Jurkat, Clone E6-1 (cell line): ENCODE measurements at regions not wholly inside any gene's neighbourhood (a gene's known extent, or its start where the extent isn't known, plus 50 kb on each side); places are given as distances from the start of the nearest gene placed in this dataset.

ENCODE experiments used
- DNase-seq: peaks from one replicate; pipeline ENCODE4 v3.0.0-alpha.2; 2011; ENCODE audit warnings: low read depth, low spot score
- H3K4me3 ChIP-seq: 2 replicates; pipeline ENCODE4 v1.5.1; 2011; ENCODE audit warnings: mild to moderate bottlenecking, low read length, control low read depth, moderate library complexity

DNA sequence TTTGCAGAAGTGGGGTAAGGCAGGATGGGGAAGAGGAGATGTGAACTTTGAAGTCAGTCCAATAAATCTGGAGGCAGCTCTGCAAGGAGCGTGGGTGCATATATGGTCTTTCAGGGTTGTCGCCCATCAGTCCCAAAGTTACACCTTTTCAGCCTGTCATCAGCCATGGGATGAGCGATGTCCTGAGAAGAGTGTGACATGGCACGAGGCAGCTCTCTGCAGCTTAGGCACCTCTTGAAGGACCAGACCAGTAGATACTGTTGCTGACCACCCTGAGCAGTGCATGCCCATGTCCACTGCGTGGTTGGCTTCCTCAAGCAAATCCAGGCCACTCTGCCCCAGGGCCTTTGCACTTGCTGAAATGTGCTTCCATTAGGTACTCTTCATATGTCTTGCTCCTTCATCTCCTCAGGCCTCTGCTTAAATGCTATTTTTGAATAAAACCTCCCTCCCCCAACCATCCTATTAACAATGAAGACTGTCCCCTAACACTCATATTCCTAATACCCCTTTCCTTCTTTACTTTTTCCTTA lies 171.7 kb downstream of the ACTR3 start:
- no peak overlapping the region for H3K4me3 ChIP-seq
- DNase-seq = no peak

DNA sequence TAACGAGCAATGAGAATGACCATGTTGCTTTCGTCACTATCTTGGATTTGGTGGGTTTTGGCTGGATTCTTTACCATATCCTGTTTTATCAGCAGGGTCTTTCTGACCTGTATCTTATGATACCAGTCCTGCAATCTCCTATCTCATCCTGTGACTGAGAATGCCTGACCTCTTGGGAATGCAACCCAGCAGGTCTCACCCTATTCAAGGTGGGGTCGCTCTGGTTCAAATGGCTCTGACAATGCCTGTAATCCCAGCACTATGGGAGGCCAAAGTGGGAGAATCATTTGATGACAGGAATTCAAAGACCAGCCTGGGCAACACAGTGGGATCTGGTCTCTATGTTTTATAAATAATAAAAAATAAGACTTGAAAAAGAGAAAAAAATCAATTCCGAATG lies 173.5 kb downstream of the ACTR3 start:
- DNase-seq = no peak
- H3K4me3 ChIP-seq = no peak overlapping the region

DNA sequence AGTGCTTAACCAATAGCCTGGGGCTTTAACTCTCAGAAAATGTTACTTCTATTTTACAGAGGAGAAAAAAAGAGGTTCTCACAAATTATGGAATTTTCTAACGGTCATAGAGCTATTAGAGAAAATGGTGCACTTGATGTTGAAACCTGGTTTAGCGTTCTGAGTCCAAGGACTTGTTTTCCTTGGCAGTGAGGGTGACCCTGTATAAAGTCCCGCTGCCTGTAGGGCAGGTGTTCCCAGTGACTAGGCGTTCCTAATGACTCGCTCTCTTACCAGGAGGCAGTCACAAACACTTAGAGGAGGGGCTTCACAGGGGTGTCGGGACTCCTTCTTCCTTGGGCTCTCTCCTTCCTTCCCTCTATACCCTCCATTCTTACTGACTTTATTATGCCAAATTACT lies 175.8 kb downstream of the ACTR3 start:
- no peak for DNase-seq
- no peak overlapping the region for H3K4me3 ChIP-seq

DNA sequence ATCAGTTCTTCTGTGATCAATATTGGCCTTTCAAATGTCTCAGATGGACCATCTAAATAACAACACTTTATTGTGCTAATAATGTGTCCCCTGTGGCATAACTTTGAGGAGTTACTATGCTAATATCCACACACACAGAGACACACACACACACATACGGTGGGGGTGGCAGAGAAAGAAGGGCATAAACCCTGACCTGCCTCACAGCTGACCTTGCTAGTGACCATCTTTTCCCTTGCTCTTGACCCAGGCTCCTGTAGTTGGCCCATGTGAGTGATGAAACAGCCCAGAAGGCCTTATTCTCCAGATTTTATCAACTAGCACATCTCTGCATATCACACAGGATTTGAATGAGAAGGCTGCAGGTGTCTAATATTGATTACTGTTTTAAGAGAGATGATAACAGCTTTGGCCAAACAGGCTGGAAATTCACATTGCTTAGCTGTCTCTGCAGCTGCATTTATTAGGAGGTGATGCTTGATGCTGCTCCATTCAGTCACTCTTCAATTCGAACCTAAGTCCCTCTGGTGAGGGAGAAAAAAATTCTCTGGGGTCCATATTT lies 176.4 kb downstream of the ACTR3 start:
- H3K4me3 ChIP-seq = no peak overlapping the region
- no peak for DNase-seq

DNA sequence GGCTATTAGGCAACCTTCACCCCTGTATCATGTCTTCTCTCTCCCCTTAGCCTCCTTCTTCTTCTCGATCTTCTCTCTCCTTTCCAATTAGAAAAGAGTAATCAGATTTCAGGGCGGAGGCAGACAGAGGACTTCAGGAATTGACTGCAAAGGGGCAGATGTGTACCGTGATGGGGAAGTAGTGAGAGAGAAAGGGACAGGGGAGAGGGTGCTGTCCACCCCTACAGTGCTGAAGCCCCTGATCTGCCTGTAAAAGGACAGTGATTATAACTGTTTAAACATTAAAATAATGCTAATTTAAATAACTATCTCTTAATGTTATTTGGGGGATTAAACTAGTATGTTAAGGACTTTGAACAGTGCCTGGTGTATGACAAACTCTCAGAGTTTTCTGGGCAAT lies 178.5 kb downstream of the ACTR3 start:
- DNase-seq = no peak

DNA sequence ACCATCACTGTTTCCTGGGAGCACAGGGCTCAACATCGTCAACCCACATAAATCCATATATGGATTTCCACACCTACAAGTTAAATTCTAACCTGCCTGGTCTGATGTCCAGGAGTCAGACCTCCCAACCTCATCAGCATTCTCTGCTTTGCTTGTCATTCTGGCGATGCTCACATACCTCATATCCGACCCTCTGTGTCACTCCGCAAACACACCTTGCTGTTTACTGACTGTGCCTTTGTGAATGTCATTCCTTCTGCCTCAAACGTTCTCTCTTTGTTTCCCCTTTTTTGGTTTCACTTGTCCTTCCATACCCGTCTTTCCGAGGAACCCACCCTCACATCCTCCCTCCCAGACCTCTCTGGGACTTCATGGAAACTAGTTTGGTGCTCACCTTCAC lies 187.1 kb downstream of the ACTR3 start:
- no peak overlapping the region for H3K4me3 ChIP-seq
- DNase-seq = no peak

More for the DNA sequence above, 178.5 kb downstream of the ACTR3 start:
- no peak overlapping the region for H3K4me3 ChIP-seq

DNA sequence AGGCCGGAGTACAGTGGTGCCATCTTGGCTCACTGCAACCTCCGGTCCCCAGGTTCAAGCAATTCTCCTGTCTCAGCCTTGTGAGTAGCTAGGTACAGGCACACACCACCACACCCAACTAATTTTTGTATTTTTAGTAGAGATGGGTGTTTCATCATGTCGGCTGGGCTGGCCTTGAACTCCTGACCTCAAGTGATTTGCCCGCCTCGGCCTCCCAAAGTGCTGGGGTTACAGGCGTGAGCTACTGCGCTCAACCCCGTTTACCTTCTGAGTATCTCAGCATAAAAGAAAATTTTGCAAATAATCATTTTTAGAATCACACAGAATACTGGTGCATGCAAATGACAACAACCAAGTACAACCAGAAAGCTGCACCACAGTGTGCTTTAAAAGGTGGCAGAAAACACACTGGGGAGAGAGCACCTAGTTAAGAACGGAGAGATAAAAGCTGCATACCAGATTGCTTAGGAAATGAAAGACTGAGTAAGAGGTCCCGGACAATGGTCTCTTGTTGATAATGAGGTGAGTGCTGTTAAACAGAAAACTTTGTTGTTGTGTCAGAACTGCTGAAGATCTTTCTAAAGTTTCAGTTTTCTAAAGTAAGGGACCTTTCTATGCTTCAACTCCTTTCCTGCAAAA lies 189.6 kb downstream of the ACTR3 start:
- DNase-seq = no peak
- H3K4me3 ChIP-seq = no peak overlapping the region

DNA sequence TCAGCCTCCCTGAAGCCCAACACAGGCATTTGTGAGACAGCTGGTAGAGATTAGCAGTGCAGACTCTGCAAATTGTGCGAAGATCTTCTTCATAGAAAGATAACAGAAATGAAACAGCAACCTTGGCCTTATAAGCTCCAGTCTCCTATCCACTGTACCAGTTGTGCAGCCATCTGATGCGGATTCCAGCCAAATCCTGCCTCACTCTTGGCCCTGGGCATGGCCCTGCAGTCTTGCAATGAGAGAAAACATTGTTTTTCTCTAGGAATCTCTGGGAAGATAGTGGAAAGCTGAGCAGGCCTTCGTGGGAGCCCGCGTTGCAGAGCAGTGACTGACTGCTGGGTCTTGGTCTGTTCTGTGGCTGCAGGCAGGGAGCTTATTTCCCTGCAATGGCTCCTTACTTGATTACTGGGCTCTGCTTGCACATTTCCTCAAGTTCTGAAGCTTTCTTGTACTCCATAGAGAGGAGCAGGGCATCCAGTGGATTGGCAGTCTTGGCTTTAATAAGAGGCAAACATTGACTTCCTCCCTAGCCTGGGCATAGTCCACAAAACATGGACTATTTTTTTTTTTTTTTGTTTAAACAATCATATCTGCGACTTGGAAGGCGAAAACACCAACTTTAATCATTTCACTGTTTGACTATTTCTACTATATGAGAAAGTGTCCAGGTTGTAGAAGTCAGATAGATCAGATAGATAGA lies 193.0 kb downstream of the ACTR3 start:
- DNase-seq = no peak
- no peak overlapping the region for H3K4me3 ChIP-seq

DNA sequence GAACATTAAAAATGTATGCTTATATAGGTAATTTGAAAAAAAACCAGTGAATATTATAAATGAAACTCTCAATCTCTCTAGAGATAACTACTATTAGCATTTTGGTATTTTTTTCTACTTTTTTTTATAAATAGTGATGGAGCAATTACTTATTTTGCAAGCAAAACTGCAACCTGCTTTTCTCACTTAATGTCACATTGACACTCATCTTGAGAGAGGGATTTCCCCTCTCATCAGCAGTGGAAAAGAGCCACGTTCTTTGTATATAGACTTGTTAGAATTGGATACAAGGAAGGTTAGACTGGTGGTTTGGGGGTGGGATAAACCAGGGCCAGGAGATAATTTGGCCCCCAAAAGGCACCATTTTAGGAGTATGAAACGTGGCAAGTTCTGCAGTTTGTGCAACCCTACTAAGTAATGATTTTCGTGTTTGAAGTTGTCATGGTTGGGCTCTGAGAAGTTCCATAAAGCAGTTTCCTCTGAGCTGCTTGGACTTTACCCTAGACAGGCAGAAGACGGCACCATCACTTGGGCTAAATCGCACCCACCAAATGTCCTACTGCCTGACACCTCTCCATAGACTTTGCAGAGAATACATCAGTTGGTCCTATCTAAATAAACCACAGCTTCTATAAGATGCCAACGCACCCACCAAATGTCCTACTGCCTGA lies 194.0 kb downstream of the ACTR3 start:
- no peak overlapping the region for H3K4me3 ChIP-seq
- DNase-seq = no peak

DNA sequence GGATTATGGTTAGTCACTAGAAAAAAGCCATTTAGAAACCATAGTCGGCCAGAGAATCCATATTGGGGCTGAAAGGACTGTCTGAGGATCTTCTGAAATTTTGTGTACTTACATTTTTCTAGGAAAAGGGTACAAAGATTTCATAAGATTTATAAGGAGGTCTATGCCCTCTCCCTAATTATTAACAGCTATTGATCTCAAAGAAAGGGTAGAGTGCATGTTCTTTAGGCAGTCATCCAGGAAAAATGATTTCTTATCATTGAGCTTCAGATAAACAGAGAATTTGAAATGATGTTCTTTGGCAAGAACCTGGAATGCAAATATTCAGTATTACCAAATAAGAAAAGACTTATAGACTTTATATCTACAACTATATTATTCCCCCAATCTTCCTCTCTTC lies 195.3 kb downstream of the ACTR3 start:
- DNase-seq = no peak
- no peak overlapping the region for H3K4me3 ChIP-seq

DNA sequence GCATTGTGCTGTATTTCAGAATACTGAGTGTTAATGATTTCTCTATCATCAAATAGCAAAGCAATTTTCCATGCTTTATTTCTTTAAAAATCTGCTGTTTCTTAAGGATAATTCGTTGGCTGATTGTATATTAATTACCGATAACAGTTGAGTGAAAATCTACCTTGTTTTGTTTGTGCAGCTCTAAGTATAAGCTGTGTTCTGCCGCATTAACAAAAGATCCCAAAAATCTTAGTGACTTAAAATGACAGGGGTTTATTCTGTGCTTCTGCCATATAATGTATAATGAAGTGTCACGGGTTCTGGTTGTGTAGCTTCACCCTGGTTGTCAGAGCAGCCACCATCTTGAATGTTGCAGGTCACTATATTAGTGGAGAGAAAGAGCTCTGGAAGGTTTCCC lies 196.1 kb downstream of the ACTR3 start:
- H3K4me3 ChIP-seq = no peak overlapping the region
- DNase-seq = no peak

DNA sequence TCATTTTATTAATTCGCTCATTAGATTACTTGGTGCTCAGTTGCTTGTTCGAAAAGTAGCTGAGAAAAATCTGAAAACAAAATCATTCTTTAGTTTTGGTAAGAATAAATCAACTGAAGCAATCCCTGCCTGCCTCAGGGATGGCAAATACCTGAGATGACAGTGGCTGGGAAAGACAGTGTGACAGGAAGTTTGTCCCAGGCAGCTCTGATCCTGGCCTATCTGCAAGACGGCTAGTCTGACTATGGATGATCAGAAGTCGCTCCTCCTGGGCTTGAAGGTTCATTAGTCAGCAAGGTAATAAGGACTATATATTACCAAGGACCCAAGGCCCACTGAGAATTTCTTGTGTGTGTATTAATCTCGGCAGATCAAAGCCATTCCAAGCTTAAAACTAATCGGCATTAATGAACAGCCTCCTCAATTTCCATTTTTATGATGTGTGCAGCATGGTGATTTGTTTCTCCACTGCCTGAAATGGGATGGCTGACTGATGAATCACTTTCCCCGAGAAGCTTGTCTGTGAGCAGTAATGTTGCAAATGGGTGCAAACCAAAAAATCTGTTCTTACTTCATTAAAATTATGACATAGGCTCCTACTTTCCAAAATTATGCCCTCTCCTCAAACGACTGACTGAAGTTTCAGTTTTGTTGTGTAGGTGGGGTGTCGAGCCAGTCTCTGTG lies 199.9 kb downstream of the ACTR3 start:
- no peak for DNase-seq
- H3K4me3 ChIP-seq = no peak overlapping the region

DNA sequence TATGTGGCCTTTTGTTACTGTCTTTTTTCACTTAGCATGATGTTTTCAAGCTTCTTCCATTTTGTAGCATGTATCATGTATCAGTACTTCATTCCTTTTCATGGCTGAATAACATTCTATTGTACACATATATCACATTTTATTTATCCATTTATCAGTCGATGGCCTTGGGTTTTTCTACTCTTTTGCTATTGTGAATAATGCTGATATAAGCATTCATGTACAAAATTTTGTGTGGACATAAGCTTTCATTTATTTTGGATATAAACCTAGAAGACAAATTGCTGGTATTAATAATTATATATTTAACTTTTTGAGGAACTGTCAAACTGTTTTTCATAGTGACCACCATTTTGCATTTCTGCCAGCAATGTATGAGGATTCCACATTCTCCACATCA lies 201.1 kb downstream of the ACTR3 start:
- no peak overlapping the region for H3K4me3 ChIP-seq
- no peak for DNase-seq

DNA sequence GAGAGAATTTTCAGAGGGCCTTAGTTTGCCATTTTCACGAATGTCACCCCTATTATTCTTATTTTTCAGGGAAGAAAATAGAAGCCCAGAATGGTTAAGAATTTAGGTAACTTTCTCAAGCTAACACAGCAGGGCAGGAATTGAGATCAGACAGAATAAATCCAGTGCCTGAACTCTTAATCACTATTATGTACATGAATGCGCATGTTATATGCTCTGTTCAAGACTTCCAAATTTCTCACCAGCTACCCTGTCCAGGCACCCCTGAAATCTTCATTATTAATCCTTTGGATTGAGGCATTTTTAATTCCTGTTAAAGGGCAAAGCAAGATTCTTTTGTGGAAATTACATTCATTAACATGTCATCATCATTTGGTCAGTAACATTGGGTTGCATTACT lies 218.4 kb downstream of the ACTR3 start:
- DNase-seq = no peak
- H3K4me3 ChIP-seq = no peak overlapping the region

DNA sequence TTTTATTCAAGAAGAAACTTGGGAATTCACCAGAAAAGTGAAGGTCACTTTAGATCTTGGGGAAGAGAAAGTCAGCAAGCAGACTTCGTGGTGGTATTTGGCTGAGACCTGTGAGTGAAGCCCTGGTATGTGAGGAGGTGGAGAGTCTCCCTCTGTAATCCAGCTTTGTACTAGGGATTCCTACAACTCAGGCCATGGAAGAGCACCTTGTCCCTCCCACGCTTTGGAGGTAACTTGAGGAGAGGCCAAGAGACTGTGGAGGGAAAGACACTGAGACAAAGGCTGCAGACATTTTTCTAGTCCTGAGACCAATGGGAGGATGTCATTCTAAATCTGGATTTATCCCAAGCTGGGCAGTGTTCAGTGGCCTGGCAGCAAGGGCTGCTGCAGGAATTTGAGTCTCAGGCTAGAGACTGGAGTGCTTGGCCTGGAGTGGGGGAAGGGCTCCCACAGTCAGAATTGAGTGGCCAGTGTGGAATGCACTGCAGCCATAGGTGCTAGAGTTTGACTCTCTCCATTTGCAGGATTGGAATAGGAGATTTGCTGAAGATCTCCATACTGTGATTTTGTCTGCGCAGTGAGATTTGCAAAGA lies 219.0 kb downstream of the ACTR3 start:
- DNase-seq = no peak
- H3K4me3 ChIP-seq = no peak overlapping the region

DNA sequence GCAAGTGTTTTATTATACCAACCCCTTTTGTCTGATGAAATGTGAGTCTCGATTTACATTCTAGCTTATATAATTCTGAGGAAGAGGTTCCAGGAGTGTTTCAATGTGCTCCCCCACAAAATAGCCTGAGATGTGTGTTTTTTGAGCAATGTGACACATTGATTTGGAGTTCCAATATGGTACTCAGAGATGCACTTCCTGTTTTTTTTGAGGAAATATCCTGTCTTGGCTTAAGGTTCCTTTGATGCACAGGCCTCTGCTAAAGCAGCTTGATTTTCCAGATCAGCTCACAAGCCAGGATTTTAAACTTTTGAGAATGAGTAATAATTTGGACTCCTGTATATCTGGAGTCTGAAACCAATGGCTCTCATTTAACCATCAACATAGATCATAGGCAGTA lies 221.4 kb downstream of the ACTR3 start:
- DNase-seq = no peak
- H3K4me3 ChIP-seq = no peak overlapping the region

DNA sequence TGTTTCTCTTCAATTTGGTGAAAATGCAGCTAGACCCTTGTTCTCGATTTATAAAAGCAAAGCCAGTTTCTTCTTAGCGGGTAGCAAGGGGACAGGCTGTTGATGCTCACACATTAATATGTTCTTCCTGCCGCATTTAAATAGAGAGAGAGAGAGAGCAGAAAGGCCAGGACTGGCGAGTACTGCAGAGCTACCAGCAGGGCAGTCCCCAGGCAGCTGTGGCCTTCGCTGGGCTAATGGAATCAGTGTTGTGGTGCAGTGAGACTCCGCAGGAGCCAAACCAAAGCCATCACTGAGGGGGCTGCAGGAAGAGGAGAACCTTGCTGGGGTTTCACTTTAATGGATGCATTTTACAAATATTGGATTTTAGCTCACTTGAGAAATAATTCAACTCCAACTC lies 223.6 kb downstream of the ACTR3 start:
- H3K4me3 ChIP-seq = no peak overlapping the region
- no peak for DNase-seq

DNA sequence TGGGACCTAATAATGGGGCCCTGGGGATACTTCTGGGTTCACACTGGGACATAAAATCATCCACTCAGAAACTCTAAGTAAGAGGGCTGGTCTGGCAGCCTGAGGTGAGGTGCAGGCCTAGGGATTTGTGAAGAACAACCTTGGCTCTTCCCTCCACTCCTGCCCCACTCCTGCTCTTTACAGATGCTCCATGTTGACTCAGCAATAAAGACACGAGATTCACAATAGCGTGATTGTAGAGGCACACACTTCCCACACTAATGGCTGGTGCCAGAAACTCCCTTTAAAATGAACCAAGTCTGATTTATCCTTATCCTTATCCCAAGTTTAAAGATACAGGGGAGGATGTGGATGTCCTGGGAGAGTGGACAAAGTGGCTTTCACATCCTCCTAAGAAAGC lies 228.2 kb downstream of the ACTR3 start:
- H3K4me3 ChIP-seq = no peak overlapping the region
- no peak for DNase-seq

DNA sequence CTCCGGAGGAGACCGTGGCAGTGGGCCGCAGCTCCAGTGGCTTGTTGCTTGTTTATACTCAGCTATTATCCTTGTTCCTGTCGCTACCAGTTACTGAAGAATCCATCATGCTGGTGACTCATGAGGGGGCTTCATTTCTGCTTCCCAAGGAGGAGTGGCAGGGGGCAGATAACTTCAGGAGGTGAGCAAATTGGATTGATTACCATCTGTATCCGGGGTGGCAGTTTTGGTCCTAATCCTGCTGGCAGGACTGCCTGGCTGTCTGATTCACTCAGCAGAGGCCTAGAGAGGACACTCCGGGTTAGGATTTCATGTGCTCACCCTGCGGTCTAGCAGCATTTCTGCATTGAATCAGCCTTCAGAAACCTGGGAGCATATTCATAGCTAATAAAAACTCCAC lies 230.0 kb downstream of the ACTR3 start:
- H3K4me3 ChIP-seq = no peak overlapping the region
- DNase-seq = no peak
